RPMI8226 (cell line): ENCODE measurements at regions not wholly inside any gene's neighbourhood (a gene's known extent, or its start where the extent isn't known, plus 50 kb on each side); places are given as distances from the start of the nearest gene placed in this dataset.

Experiments
- DNase-seq: peaks from one replicate; pipeline ENCODE4 v3.0.0-alpha.2; 2015

- no peak for DNase-seq
These were observed 343.5 kb upstream of the RGS6 start for GRCh38 chr14:71588576-71589215.

DNA sequence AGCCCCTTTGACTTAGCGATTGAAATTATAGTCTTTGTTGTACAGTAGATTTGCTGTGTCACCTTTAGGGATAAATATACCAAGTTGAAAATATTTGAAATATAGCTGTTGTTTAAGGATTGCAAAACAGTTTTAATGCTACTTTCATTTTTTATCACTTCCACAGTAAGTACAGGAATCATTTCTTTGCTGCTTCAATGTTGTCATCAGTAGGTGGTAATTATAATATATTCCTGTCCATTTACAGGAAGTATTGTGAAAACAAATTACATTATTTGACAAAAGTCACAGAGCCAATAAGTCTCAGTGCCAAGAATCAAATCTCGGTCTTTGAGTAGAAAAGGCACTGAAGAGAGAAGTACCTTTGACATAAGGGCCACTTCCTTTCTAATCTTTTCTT is 342.6 kb upstream of the RGS6 start:
- DNase-seq, result no peak

- DNase-seq, result no peak
These were observed 342.1 kb upstream of the RGS6 start for GRCh38 chr14:71590131-71590530.

- no peak for DNase-seq
These were observed 341.0 kb upstream of the RGS6 start for GRCh38 chr14:71591231-71591630.

GRCh38 chr14:71591929-71592328 is 340.3 kb upstream of the RGS6 start:
- DNase-seq, result no peak

DNA sequence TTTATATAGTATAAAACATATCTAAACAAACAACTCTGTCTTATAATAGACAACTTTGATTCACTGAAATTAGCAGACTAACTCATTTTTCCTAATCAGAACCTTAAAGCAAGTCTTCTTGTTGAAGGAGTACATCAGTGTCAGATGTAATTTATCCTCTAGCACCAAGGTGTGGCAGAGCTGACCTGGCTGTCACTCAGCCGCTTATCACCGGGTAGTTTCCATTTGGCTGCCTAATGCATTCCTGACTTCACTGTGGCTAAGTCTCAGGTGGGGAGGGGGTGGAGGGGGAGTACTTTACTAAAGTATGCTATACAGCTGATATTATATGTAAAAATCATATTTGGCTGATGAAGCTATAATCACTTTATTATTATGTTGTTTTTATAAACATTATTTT is 339.9 kb upstream of the RGS6 start:
- no peak for DNase-seq

DNA sequence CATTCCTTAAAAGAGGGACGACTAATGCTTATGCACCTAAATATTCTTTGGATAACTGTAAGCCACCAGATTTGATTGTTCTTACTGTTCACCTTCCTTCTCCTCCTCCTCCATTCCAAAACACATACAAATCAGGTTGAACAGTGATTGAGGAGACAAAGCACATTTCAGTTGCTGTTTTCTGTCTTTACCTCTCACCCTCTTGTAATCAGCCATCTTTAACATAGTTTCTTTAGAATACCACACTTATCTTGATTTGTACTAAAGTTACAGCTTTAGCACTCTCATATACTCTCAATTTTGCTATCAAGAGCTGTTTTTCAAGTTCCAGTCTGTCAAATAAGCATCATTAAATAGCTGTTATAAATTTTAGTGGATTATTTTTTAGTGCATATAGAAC is 338.3 kb upstream of the RGS6 start:
- DNase-seq, result no peak

DNA sequence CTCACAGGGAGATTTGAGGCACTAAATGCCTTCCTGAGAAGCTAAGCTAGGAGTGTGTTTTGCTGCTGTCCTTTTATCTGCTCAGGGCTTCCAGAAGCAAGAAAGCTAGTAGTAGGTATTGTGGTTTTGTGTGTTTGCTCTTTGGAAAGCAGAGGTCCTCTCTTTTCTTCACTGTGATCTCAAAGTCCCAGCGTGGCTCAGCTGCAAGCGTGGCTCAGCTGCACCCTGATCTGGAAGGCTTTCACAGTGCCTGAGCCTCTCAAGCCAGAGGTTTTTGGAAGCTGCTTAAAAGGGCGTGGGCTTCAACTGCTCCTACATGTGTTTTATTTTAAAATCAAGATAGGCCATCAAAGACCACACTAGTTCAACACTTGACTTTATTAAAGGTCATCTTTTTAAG is 337.4 kb upstream of the RGS6 start:
- no peak for DNase-seq

GRCh38 chr14:71595441-71595840 is 336.8 kb upstream of the RGS6 start:
- no peak for DNase-seq

GRCh38 chr14:71597287-71597920 is 334.8 kb upstream of the RGS6 start:
- no peak for DNase-seq

GRCh38 chr14:71597955-71598660 is 334.1 kb upstream of the RGS6 start:
- DNase-seq, result no peak

GRCh38 chr14:71600309-71600708 is 331.9 kb upstream of the RGS6 start:
- no peak for DNase-seq

- no peak for DNase-seq
These were observed 329.7 kb upstream of the RGS6 start for GRCh38 chr14:71602524-71602923.

DNA sequence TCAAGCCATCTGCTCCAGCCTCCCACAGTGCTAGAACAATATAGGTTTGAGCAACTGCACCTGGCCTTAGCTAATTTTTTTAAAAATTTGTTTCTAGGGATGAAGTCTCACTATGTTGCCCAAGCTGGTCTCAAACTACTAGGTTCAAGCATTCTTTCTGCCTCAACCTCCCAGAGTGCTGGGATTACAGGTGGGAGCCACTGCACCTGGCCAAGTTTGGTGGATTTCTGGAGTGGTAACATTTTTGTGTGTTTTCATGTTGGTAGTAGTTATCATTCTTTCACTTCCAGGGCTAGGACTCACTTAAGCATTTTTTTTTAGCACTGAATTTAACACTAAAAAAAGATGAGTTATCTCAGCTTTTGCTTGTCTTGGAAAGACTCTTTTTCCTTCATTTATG is 328.0 kb upstream of the RGS6 start:
- DNase-seq, result no peak

DNA sequence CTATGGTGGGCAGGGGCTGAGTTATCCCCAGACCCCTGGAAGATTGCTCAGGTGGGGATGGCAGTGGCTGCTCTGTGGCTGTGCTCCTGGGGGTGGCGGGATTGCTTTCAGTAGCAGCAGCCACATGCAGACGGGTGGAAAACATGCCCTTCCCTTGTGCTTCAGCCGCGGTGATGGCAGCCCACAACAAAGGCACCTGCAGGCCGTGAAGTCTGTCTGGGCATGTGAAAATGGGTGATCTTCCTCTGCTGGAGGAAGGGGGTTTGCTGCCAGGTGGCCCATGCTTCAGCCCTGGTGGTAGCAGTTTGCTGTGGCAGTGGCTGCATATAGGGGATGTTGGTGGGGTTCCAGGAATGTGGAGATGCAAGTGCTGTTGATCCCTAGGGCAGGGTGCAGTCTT is 326.2 kb upstream of the RGS6 start:
- no peak for DNase-seq

- no peak for DNase-seq
These were observed 325.7 kb upstream of the RGS6 start for GRCh38 chr14:71606575-71606974.

DNA sequence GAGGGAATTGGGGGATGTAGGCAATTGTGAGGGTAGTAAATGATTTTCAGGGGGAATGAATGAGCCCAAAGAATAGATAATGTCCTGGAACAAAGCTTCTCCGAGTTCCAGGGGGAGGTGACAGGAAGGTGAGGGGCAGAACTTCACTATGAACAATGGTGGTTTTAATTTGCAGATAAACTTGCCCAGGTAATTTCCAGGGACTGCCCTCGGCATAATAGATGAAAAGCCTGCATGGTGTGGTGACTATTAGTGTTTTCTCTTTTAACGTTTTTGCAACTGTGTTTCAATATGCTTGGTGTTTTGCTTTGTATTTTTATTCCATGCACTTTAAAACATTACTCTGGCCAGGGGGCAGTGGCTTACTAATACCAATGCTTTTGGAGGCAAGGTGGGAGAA is 325.2 kb upstream of the RGS6 start:
- no peak for DNase-seq

DNA sequence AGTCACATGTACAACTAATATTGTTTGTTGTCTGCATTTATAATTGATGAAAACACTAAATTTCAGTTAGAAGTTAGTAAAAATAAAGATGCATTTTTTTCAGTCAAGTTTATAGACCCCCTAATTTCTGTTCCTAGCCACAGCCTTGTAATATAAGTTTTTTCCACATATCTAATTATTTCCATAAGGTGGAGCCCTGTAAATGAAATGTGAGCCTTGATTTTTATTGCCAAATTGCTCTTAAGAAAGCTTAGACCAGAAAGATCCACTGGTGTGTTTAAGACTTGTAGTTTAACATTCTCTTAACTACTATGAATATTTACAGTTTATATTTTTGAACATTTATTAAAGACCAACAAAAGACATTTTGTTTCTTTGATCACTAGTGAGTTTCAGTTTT is 322.1 kb upstream of the RGS6 start:
- DNase-seq, result no peak

- no peak for DNase-seq
These were observed 321.4 kb upstream of the RGS6 start for GRCh38 chr14:71610797-71611196.

GRCh38 chr14:71613168-71613567 is 319.1 kb upstream of the RGS6 start:
- no peak for DNase-seq

GRCh38 chr14:71616013-71616412 is 316.2 kb upstream of the RGS6 start:
- no peak for DNase-seq

DNA sequence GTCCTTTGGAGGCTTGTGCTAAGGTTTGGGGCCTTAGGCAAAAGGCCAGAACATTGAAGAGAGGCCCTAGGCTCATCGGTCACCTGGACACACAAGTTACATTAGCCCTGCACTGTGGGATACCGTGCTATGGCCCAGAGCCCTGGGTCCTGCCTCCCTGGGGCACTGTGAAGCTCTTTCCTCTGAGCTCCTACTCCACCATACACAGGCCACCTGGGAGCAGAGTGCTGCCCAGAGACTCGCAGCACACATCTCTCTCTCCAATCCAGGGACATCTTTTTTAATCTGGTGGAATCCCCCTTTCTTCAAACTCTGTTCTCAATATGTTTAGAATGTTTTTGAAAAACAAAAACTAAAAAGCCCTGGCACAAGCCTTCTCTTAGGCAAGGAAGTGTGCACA is 314.2 kb upstream of the RGS6 start:
- no peak for DNase-seq

DNA sequence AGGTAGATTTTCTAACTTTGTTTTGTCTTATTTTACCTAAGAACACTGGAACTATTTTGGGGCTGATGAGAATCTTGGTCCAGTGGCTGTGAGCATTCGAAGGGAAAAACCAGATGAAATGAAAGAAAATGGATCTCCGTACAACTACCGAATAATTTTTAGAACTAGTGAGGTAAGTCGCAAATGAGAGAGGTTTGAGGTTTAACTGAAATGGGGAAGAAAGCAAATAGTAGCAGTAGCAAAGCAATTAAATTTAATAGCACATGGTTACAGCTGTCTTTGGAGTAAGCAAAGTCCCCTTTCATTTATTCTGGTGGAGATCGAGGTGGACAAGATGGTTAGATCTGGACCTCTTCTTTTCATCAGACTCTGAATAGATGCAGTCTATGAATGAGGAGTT is 313.5 kb upstream of the RGS6 start:
- no peak for DNase-seq

DNA sequence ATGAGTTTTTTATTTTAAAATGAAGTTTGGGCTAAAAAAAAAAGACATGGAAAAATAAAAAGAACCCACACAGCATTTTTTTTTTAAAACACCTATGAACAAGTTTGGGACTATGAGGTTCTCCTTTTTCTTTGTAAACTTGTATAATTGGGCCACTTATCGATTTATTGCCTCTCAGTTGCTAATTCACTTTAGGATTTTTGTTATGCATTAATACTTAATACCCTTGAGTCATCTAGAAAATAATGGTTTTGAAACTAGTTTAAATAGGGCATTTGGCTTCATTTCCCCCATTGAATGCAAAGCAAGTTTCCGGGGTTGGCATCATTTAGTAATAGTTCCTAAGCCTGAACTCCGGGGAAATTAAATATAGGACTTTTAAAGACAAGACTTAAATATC is 312.8 kb upstream of the RGS6 start:
- no peak for DNase-seq

- DNase-seq, result no peak
These were observed 311.8 kb upstream of the RGS6 start for GRCh38 chr14:71620401-71620800.
